DOHH2 (cell line): ENCODE measurements at regions not wholly inside any gene's neighbourhood (a gene's known extent, or its start where the extent isn't known, plus 50 kb on each side); places are given as distances from the start of the nearest gene placed in this dataset.

Experiments
- H3F3A ChIP-seq: fragments of 200-600 bp; sonication (generic), shearing (Covaris generic); 2 replicates; pipeline ENCODE4 v1.6.0; 2016; ENCODE audit warnings: antibody characterized with exemption, mild to moderate bottlenecking; ENCODE audit not compliant: control insufficient read depth, insufficient read depth
- H3K27ac ChIP-seq: fragments of 200-600 bp; sonication (generic); 2 replicates; pipeline ENCODE4 v1.5.1; 2014; ENCODE audit warnings: low read depth, mild to moderate bottlenecking, low read length, moderate library complexity
- H3K27me3 ChIP-seq: fragments of 200-600 bp; sonication (generic); 2 replicates; pipeline ENCODE4 v1.6.1; 2014; ENCODE audit warnings: mild to moderate bottlenecking, low read length, mixed read lengths; ENCODE audit not compliant: control insufficient read depth
- H3K36me3 ChIP-seq: fragments of 200-600 bp; sonication (generic); 2 replicates; pipeline ENCODE4 v1.6.1; 2014; ENCODE audit warnings: mild to moderate bottlenecking, low read length, moderate library complexity, mixed read lengths; ENCODE audit not compliant: control insufficient read depth
- H3K4me1 ChIP-seq: fragments of 200-600 bp; sonication (generic); 2 replicates; pipeline ENCODE4 v1.6.1; 2014; ENCODE audit warnings: mild to moderate bottlenecking, low read length, mixed read lengths; ENCODE audit not compliant: control insufficient read depth
- H3K4me2 ChIP-seq: fragments of 200-600 bp; sonication (generic); 2 replicates; pipeline ENCODE4 v1.6.0; 2014; ENCODE audit warnings: mild to moderate bottlenecking, low read length, moderate library complexity
- H3K4me3 ChIP-seq: fragments of 200-600 bp; sonication (generic); 2 replicates; pipeline ENCODE4 v1.5.1; 2014; ENCODE audit warnings: mild to moderate bottlenecking, low read length, mixed read lengths
- H3K79me2 ChIP-seq: fragments of 200-600 bp; sonication (generic); 2 replicates; pipeline ENCODE4 v1.6.1; 2014; ENCODE audit warnings: mild to moderate bottlenecking, low read length, mixed read lengths; ENCODE audit not compliant: control insufficient read depth
- H3K9me2 ChIP-seq: fragments of 200-600 bp; sonication (generic); replicated peaks from 2 replicates; pipeline ENCODE4 v1.6.1; 2014; ENCODE audit warnings: mild to moderate bottlenecking, low read length, mixed read lengths; ENCODE audit not compliant: control insufficient read depth
- H3K9me3 ChIP-seq: fragments of 200-600 bp; sonication (generic); 2 replicates; pipeline ENCODE4 v1.6.1; 2014; ENCODE audit warnings: antibody characterized with exemption, low read length, mixed read lengths; ENCODE audit not compliant: control insufficient read depth, insufficient read depth
- H4K20me1 ChIP-seq: fragments of 200-600 bp; sonication (generic); 2 replicates; pipeline ENCODE4 v1.6.0; 2014; ENCODE audit warnings: low read depth, mild to moderate bottlenecking, antibody characterized with exemption, low read length, moderate library complexity; ENCODE audit not compliant: control insufficient read depth, insufficient read depth
- EZH2phosphoT487 ChIP-seq: fragments of 200-600 bp; sonication (generic); IDR thresholded peaks from 2 replicates; pipeline ENCODE4 v1.6.1; 2017; ENCODE audit warnings: borderline replicate concordance, mild to moderate bottlenecking, antibody characterized with exemption, low read length, moderate library complexity, mixed read lengths
- TF ChIP-seq, protein P1 (sequence below): fragments of 200-600 bp; sonication (generic); IDR thresholded peaks from one replicate; pipeline ENCODE4 v1.5.1; 2014; ENCODE audit warnings: antibody characterized with exemption, mild to moderate bottlenecking, low read depth, low read length; ENCODE audit not compliant: poor library complexity, severe bottlenecking

DNA sequence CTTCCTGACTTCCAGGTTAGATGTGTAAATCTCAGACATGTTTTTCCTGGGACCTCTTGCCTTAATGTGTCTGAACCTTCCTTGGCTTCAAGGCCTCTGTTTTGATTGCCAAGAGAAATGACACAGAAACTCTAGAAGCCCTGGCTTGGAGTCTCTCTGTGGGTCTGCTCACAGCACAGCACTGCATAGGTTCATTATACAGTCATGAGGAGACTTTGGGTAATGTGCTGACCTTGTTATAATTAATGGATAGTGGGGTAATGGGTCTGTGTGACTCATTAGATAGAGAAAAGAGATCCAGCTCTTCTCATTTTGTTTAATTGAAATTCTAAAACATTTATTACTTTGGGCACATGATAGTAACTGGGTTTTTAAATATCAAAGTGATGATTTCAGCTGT, 175.8 kb upstream of the GLRA1 start:
- Histone ChIP-seq H3K79me2 (no peaks in the 10 kb centered on the region), H3K9me3 (no peaks in the 10 kb centered on the region), H3F3A (no peaks in the 10 kb centered on the region), H3K4me3 (no peak overlapping the region), H3K9me2 (no peaks in the 10 kb centered on the region), H4K20me1 (no peaks in the 10 kb centered on the region), H3K4me2 (no peak overlapping the region), H3K4me1 (no peaks in the 10 kb centered on the region), H3K27ac (no peak overlapping the region), H3K36me3 (no peaks in the 10 kb centered on the region), H3K27me3 (no peaks in the 10 kb centered on the region)
- TF ChIP-seq EZH2phosphoT487, result no peak
- TF ChIP-seq, protein P1, sequence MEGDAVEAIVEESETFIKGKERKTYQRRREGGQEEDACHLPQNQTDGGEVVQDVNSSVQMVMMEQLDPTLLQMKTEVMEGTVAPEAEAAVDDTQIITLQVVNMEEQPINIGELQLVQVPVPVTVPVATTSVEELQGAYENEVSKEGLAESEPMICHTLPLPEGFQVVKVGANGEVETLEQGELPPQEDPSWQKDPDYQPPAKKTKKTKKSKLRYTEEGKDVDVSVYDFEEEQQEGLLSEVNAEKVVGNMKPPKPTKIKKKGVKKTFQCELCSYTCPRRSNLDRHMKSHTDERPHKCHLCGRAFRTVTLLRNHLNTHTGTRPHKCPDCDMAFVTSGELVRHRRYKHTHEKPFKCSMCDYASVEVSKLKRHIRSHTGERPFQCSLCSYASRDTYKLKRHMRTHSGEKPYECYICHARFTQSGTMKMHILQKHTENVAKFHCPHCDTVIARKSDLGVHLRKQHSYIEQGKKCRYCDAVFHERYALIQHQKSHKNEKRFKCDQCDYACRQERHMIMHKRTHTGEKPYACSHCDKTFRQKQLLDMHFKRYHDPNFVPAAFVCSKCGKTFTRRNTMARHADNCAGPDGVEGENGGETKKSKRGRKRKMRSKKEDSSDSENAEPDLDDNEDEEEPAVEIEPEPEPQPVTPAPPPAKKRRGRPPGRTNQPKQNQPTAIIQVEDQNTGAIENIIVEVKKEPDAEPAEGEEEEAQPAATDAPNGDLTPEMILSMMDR, result no peak

DNA sequence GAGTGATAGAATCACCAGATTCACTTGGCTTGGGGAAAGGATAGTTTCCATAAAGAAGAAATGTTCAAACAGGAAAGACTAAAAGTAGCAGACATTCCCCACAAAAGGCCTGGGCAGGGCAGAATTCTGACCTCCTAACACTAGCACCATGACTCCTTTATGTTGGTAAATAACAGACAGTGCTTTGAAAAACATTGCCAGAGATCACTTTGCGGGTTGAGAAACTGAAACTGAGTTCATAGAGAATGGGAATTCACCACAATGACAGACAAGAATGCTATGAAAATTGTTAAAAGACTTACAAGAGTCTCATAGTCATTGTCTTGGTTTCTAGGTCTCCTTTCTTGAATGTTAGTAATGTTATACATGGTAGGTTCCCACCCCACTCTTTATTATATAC, 172.5 kb upstream of the GLRA1 start:
- Histone ChIP-seq H3K27me3 (no peaks in the 10 kb centered on the region), H4K20me1 (no peaks in the 10 kb centered on the region), H3K36me3 (no peaks in the 10 kb centered on the region), H3K4me3 (no peak overlapping the region), H3F3A (no peaks in the 10 kb centered on the region), H3K4me2 (no peak overlapping the region), H3K4me1 (no peaks in the 10 kb centered on the region), H3K9me2 (no peaks in the 10 kb centered on the region), H3K9me3 (no peaks in the 10 kb centered on the region), H3K27ac (no peak overlapping the region), H3K79me2 (no peaks in the 10 kb centered on the region)
- TF ChIP-seq, protein P1, result no peak
- TF ChIP-seq EZH2phosphoT487, result no peak

DNA sequence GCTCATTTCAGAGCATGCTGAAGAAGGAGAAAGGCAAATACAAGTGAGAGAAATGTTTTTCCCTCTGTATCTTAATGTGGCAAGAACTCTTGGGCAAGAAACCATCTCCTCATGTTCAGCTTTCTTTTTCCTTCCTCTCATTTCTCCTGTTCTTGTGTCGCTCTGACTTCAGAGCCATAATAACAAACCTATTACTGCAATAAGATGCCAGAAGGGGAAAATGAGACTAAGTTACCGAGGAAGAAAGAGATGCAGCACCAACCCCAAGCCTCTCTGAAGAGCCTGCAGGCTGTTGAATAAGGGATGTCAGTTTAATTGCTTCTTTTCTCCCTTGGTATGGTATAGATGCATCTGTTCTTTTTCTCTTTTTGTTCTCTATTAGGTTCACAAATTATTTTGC, 170.1 kb upstream of the GLRA1 start:
- no peak for TF ChIP-seq EZH2phosphoT487
- TF ChIP-seq, protein P1, result no peak
- no peaks in the 10 kb centered on the region for H3F3A ChIP-seq

DNA sequence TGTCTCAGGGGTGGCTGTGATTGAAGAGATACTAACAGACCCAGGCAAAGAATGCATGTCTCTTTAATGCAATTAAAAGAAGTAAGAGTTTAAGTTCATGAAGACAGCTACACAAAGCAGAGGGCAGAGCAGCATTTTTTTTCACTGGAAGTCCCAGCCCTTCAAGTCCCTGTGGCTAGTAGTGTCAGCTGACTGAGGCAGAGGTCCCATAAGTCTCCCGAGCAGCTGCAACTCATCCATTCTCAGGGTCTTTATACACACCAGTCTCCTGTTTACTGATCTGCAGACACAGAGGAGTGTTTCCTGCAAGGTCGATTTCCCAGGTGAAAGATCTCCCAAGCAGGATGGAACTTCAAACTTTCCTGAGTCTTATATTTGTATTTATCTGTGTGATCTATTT, 169.4 kb upstream of the GLRA1 start:
- Histone ChIP-seq H3K27me3 (no peaks in the 10 kb centered on the region), H3K4me2 (no peak overlapping the region), H3K9me2 (no peaks in the 10 kb centered on the region), H3F3A (no peaks in the 10 kb centered on the region), H3K36me3 (no peaks in the 10 kb centered on the region), H4K20me1 (no peaks in the 10 kb centered on the region), H3K9me3 (no peaks in the 10 kb centered on the region), H3K4me3 (no peak overlapping the region), H3K79me2 (no peaks in the 10 kb centered on the region), H3K4me1 (no peaks in the 10 kb centered on the region), H3K27ac (no peak overlapping the region)
- TF ChIP-seq, protein P1, result no peak
- TF ChIP-seq EZH2phosphoT487, result no peak

More for the DNA sequence above, 170.1 kb upstream of the GLRA1 start:
- H4K20me1 ChIP-seq, result no peaks in the 10 kb centered on the region
- no peaks in the 10 kb centered on the region for H3K9me3 ChIP-seq
- H3K79me2 ChIP-seq, result no peaks in the 10 kb centered on the region
- H3K4me1 ChIP-seq, result no peaks in the 10 kb centered on the region
- no peaks in the 10 kb centered on the region for H3K36me3 ChIP-seq
- H3K9me2 ChIP-seq, result no peaks in the 10 kb centered on the region
- no peak overlapping the region for H3K4me3 ChIP-seq
- no peaks in the 10 kb centered on the region for H3K27me3 ChIP-seq
- no peak overlapping the region for H3K4me2 ChIP-seq
- H3K27ac ChIP-seq, result no peak overlapping the region
